ENCODE measurements at regions not wholly inside any gene's neighbourhood (a gene's known extent, or its start where the extent isn't known, plus 50 kb on each side); places are given as distances from the start of the nearest gene placed in this dataset.

GRCh38 chr1:5745800-5746610, 246.2 kb downstream of the NPHP4 start:
- no peak overlapping the region for H3K27ac ChIP-seq
- peaks cover 10 to 22% of the 10 kb centered on the region in 2 donors for H3K4me1 ChIP-seq (replicated peaks in 1 of 2)
- 37 to 88% (median 50%) methylated on average over 1 to 13 of the region's 21 CpGs; no CpG with 5 or more reads in 3 of the 10 experiments for WGBS, 10 experiments
- peak; percentile 78 to 98 (median 90) for ATAC-seq (replicated peaks in 6 of 8)
- H3K4me3 ChIP-seq = no peak overlapping the region
- in situ Hi-C loops (cut with MboI; ENCODE audit: low pct_unique_long_range_greater_than_20kb in 2 of 9, low sequenced_read_pairs in 9 of 9, unreplicated experiment in 9 of 9) = loop anchor here in 2 of 9 experiments (25.0 kb wide), 2 partner anchors 234 to 1834 kb away; partner anchors contain the start of gene C1orf174 (in 1 of the 2)

- in situ Hi-C loops (cut with MboI; ENCODE audit: low pct_unique_long_range_greater_than_20kb in 2 of 9, low sequenced_read_pairs in 9 of 9, unreplicated experiment in 9 of 9) = loop anchor here in 2 of 9 experiments (25.0 kb wide), 2 partner anchors 233 to 1833 kb away; partner anchors contain the start of gene C1orf174 (in 1 of the 2)
- Histone ChIP-seq H3K4me3 (no peak overlapping the region), H3K4me1 (replicated peaks in 1 of 2) (peaks cover 10 to 22% of the 10 kb centered on the region in 2 donors), H3K27ac (no peak overlapping the region)
- 10 to 62% (median 30%) methylated on average over 1 to 24 of the region's 26 CpGs; no CpG with 5 or more reads in 1 of the 10 experiments for WGBS, 10 experiments
- ATAC-seq (replicated peaks in 6 of 8) = peak in 5 of 8 experiments; percentile 27 to 46 (median 44)
Observed at GRCh38 chr1:5744911-5745799, 247.1 kb downstream of the NPHP4 start.

DNA sequence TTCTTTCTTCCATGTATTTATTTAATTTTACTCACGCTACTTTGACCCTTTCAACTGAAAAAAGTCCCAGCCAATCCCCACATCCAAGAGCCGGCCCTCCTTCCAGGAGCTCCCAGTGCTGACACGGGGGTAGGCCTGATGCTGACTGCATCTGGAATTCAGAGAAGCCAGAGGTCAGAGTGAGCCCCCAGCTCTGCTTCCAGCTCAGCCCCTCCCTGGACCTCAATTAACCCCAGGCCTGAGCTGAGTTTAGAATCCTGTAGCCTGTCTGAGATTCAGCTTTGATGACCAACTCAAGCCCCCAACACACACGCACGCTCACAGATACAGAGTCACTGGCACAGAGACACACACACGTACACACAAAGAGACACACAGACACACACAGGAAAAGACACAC, 247.9 kb downstream of the NPHP4 start:
- Histone ChIP-seq H3K4me1 (replicated peaks in 1 of 2) (peaks cover 10 to 22% of the 10 kb centered on the region in 2 donors), H3K4me3 (no peak overlapping the region), H3K27ac (no peak overlapping the region)
- peak in 2 of 8 experiments; percentile 26 to 29 for ATAC-seq (replicated peaks in 6 of 8)
- in situ Hi-C loops (cut with MboI; ENCODE audit: low pct_unique_long_range_greater_than_20kb in 2 of 9, low sequenced_read_pairs in 9 of 9, unreplicated experiment in 9 of 9) = loop anchor here in 2 of 9 experiments (25.0 kb wide), 2 partner anchors 232 to 1832 kb away; partner anchors contain the start of gene C1orf174 (in 1 of the 2)
- 17 to 68% (median 41%) methylated on average over 1 to 5 of the region's 6 CpGs; no CpG with 5 or more reads in 3 of the 10 experiments for WGBS, 10 experiments

DNA sequence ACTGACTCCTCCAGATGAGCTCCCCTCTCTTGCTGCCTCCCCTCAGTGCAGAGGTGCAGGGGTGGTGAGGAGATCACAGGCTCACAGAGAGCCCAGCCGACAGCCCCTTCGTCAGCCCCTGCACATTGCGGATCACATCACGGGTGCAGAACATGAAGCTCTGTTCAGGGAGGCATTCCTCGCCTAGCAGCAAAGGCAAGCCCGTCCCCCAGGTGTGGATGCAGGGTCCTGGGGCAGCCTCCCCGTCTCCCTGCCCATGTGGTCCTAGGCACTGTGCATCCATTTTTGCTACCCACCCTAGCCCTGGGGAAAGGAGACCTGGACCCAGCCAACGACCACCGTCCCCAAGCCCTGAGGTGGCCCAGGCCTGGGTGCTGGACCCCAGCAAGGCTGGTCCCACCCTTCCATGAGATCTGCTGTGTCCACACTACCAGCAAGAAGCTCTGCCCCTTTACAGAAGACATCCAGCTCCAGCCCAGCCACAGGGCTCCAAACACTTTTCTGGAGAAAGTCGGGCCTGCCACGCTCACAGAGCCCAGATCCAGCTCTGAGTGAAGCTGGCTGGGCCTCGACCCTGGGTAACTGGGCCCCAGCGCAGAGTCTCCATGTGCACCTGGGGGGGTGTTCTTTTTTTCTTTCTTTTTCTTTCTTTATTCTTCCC, 248.7 kb downstream of the NPHP4 start:
- in situ Hi-C loops (cut with MboI; ENCODE audit: low pct_unique_long_range_greater_than_20kb in 2 of 9, low sequenced_read_pairs in 9 of 9, unreplicated experiment in 9 of 9) = loop anchor here in 2 of 9 experiments (25.0 kb wide), 2 partner anchors 231 to 1831 kb away; partner anchors contain the start of gene C1orf174 (in 1 of the 2)
- Histone ChIP-seq H3K4me3 (no peak overlapping the region), H3K27ac (no peak overlapping the region), H3K4me1 (replicated peaks in 1 of 2) (peaks cover 10 to 22% of the 10 kb centered on the region in 2 donors)
- ATAC-seq (replicated peaks in 6 of 8) = no peak
- WGBS, 10 experiments = 60 to 94% (median 83%) methylated on average over 1 to 9 of the region's 13 CpGs; no CpG with 5 or more reads in 6 of the 10 experiments

GRCh38 chr1:5742801-5743200, 249.4 kb downstream of the NPHP4 start:
- in situ Hi-C loops (cut with MboI; ENCODE audit: low pct_unique_long_range_greater_than_20kb in 2 of 9, low sequenced_read_pairs in 9 of 9, unreplicated experiment in 9 of 9) = loop anchor here in 2 of 9 experiments (25.0 kb wide), 2 partner anchors 230 to 1830 kb away; partner anchors contain the start of gene C1orf174 (in 1 of the 2)
- Histone ChIP-seq H3K4me1 (replicated peaks in 1 of 2) (peaks cover 10 to 22% of the 10 kb centered on the region in 2 donors), H3K27ac (no peak overlapping the region), H3K4me3 (no peak overlapping the region)
- WGBS, 10 experiments = 5 to 100% (median 92%) methylated on average over 1 to 13 of the region's 14 CpGs; no CpG with 5 or more reads in 2 of the 10 experiments
- ATAC-seq (replicated peaks in 6 of 8) = no peak

- no peak overlapping the region for H3K27ac ChIP-seq
- in situ Hi-C loops (cut with MboI; ENCODE audit: low pct_unique_long_range_greater_than_20kb in 2 of 9, low sequenced_read_pairs in 9 of 9, unreplicated experiment in 9 of 9) = loop anchor here in 2 of 9 experiments (25.0 kb wide), 2 partner anchors 230 to 1830 kb away; partner anchors contain the start of gene C1orf174 (in 1 of the 2)
- H3K4me3 ChIP-seq = no peak overlapping the region
- peaks cover 10 to 22% of the 10 kb centered on the region in 2 donors for H3K4me1 ChIP-seq (replicated peaks in 1 of 2)
- WGBS, 10 experiments = 10 to 96% (median 90%) methylated on average over 2 to 6 of the region's 9 CpGs; no CpG with 5 or more reads in 7 of the 10 experiments
- ATAC-seq (replicated peaks in 6 of 8) = no peak
Observed at GRCh38 chr1:5742032-5742431, 250.2 kb downstream of the NPHP4 start.

DNA sequence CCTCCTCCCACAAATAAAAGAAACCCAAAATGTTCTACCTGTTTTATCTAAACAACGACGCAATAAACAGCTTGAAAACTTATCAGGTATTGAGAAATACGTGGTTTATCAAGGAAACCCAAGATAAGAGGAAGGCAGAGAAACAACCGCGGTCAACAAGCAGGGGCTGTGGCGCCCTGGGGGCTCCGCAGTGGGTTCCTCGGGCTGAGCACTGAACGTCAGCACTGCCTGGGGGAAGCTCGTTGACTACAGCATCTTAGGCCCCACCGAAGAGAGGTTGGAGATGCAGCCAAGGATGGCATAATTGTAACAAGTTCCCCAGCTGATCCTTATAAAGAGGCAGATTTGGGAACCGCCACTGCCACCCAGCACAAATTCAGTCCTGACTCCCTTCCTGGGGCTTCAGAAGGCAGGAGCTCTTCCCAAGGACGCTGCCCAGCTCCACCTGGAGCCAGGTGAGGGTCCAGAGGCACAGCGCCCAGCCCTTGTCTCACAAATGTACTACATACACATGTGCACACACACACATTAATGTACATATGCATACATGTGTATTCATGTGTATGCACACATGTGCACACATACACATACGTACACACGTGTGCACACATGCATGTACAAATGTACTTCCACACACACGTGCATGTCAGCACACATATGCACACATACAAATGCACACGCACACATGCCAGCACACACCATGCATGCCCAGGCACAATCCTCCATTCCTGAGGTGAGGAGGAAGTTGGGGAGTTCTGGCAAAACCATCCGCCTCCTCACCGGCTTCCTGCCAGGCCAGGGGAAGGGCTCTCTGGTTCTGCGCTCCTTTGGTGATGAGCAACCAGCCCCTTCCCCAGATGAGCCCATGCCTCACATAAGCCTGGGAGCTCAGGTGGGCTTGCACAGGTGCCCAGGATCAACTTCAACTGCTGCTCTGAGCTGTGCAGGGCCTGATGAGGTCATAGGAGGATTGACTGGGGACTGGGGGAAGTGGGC, 251.1 kb downstream of the NPHP4 start:
- Histone ChIP-seq H3K4me3 (no peak overlapping the region), H3K4me1 (replicated peaks in 1 of 2) (peaks cover 10 to 22% of the 10 kb centered on the region in 2 donors), H3K27ac (no peak overlapping the region)
- WGBS, 10 experiments = 0 to 87% (median 64%) methylated on average over 1 to 18 of the region's 21 CpGs
- in situ Hi-C loops (cut with MboI; ENCODE audit: low pct_unique_long_range_greater_than_20kb in 2 of 9, low sequenced_read_pairs in 9 of 9, unreplicated experiment in 9 of 9) = loop anchor here in 2 of 9 experiments (25.0 kb wide), 2 partner anchors 229 to 1829 kb away; partner anchors contain the start of gene C1orf174 (in 1 of the 2)
- no peak for ATAC-seq (replicated peaks in 6 of 8)

- 74 to 100% (median 94%) methylated on average over 1 to 7 of the region's 7 CpGs; no CpG with 5 or more reads in 3 of the 10 experiments for WGBS, 10 experiments
- in situ Hi-C loops (cut with MboI; ENCODE audit: low pct_unique_long_range_greater_than_20kb in 2 of 9, low sequenced_read_pairs in 9 of 9, unreplicated experiment in 9 of 9) = loop anchor here in 2 of 9 experiments (25.0 kb wide), 2 partner anchors 228 to 1828 kb away; partner anchors contain the start of gene C1orf174 (in 1 of the 2)
- ATAC-seq (replicated peaks in 6 of 8) = no peak
- Histone ChIP-seq H3K27ac (no peak overlapping the region), H3K4me3 (no peak overlapping the region), H3K4me1 (replicated peaks in 1 of 2) (peaks cover 10 to 20% of the 10 kb centered on the region in 2 donors)
Observed at GRCh38 chr1:5740450-5740849, 251.8 kb downstream of the NPHP4 start.

GRCh38 chr1:5739561-5740078, 252.6 kb downstream of the NPHP4 start:
- WGBS, 10 experiments = 38 to 72% (median 63%) methylated on average over 2 to 6 of the region's 6 CpGs; no CpG with 5 or more reads in 5 of the 10 experiments
- in situ Hi-C loops (cut with MboI; ENCODE audit: low pct_unique_long_range_greater_than_20kb in 2 of 9, low sequenced_read_pairs in 9 of 9, unreplicated experiment in 9 of 9) = loop anchor here in 2 of 9 experiments (25.0 kb wide), 2 partner anchors 227 to 1827 kb away; partner anchors contain the start of gene C1orf174 (in 1 of the 2)
- Histone ChIP-seq H3K27ac (no peak overlapping the region), H3K4me1 (replicated peaks in 1 of 2) (peaks cover 4 to 11% of the 10 kb centered on the region in 2 donors), H3K4me3 (no peak overlapping the region)
- no peak for ATAC-seq (replicated peaks in 6 of 8)

GRCh38 chr1:5738911-5739462, 253.2 kb downstream of the NPHP4 start:
- Histone ChIP-seq H3K27ac (no peak overlapping the region), H3K4me3 (no peak overlapping the region), H3K4me1 (replicated peaks in 1 of 2) (peaks cover 0 to 7% of the 10 kb centered on the region in 2 donors)
- no peak for ATAC-seq (replicated peaks in 6 of 8)
- in situ Hi-C loops (cut with MboI; ENCODE audit: low pct_unique_long_range_greater_than_20kb in 2 of 9, low sequenced_read_pairs in 9 of 9, unreplicated experiment in 9 of 9) = loop anchor here in 2 of 9 experiments (25.0 kb wide), 2 partner anchors 227 to 1827 kb away; partner anchors contain the start of gene C1orf174 (in 1 of the 2)
- WGBS, 10 experiments = 47 to 100% (median 78%) methylated on average over 1 to 5 of the region's 8 CpGs; no CpG with 5 or more reads in 5 of the 10 experiments
